B cell (primary cell): ENCODE measurements at regions not wholly inside any gene's neighbourhood (a gene's known extent, or its start where the extent isn't known, plus 50 kb on each side); places are given as distances from the start of the nearest gene placed in this dataset.
"Not testable (repeated sequence)": the region's sequence is repeated elsewhere in the genome, so short reads cannot be mapped to it uniquely, and the experiment has no call there.

Source experiments
- EZH2 ChIP-seq: IDR thresholded peaks from 2 replicates; pipeline ENCODE4 v1.6.1; 2012; ENCODE audit warnings: borderline replicate concordance, low read depth, mild to moderate bottlenecking, moderate library complexity, low read length; ENCODE audit not compliant: insufficient read depth, poor library complexity, severe bottlenecking
- TF ChIP-seq, protein P1 (sequence below): fragments of 200-600 bp; IDR thresholded peaks from one replicate; pipeline ENCODE4 v1.8.0; 2022; ENCODE audit warnings: antibody characterized with exemption, mild to moderate bottlenecking

GRCh38 chr6:4243832-4244231 is 108.5 kb upstream of the ECI2 start:
- TF ChIP-seq, protein P1, sequence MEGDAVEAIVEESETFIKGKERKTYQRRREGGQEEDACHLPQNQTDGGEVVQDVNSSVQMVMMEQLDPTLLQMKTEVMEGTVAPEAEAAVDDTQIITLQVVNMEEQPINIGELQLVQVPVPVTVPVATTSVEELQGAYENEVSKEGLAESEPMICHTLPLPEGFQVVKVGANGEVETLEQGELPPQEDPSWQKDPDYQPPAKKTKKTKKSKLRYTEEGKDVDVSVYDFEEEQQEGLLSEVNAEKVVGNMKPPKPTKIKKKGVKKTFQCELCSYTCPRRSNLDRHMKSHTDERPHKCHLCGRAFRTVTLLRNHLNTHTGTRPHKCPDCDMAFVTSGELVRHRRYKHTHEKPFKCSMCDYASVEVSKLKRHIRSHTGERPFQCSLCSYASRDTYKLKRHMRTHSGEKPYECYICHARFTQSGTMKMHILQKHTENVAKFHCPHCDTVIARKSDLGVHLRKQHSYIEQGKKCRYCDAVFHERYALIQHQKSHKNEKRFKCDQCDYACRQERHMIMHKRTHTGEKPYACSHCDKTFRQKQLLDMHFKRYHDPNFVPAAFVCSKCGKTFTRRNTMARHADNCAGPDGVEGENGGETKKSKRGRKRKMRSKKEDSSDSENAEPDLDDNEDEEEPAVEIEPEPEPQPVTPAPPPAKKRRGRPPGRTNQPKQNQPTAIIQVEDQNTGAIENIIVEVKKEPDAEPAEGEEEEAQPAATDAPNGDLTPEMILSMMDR: not testable (repeated sequence)
- not testable (repeated sequence) for TF ChIP-seq EZH2
